Fibroblast of villous mesenchyme (primary cell): ENCODE measurements at regions not wholly inside any gene's neighbourhood (a gene's known extent, or its start where the extent isn't known, plus 50 kb on each side); places are given as distances from the start of the nearest gene placed in this dataset.

Experiments
- DNase-seq: peaks from one replicate; pipeline ENCODE4 v3.0.0-alpha.2; 2010; ENCODE audit warnings: low read depth
- H3K4me3 ChIP-seq: 2 replicates; pipeline ENCODE4 v1.5.1; 2011; ENCODE audit warnings: low read depth, mild to moderate bottlenecking, low read length
- CTCF ChIP-seq: IDR thresholded peaks from 2 replicates; pipeline ENCODE4 v1.5.1; 2012; ENCODE audit warnings: low read depth, mild to moderate bottlenecking, low read length; ENCODE audit not compliant: insufficient read depth

- no peak for TF ChIP-seq CTCF
- no peak for DNase-seq
- H3K4me3 ChIP-seq, result no peak overlapping the region
Measured at GRCh38 chr5:42284584-42284983, 138.7 kb upstream of the GHR start.

GRCh38 chr5:42285230-42285629, 138.0 kb upstream of the GHR start:
- no peak for TF ChIP-seq CTCF
- no peak overlapping the region for H3K4me3 ChIP-seq
- no peak for DNase-seq

GRCh38 chr5:42300496-42300895, 122.7 kb upstream of the GHR start:
- no peak for TF ChIP-seq CTCF
- no peak for DNase-seq
- H3K4me3 ChIP-seq, result no peak overlapping the region

- TF ChIP-seq CTCF, result no peak
- H3K4me3 ChIP-seq, result no peak overlapping the region
- DNase-seq, result no peak
Measured at GRCh38 chr5:42301349-42301748, 121.9 kb upstream of the GHR start.

GRCh38 chr5:42302186-42302585, 121.1 kb upstream of the GHR start:
- no peak overlapping the region for H3K4me3 ChIP-seq
- no peak for DNase-seq
- TF ChIP-seq CTCF, result no peak

GRCh38 chr5:42306287-42306686, 117.0 kb upstream of the GHR start:
- no peak overlapping the region for H3K4me3 ChIP-seq
- TF ChIP-seq CTCF, result no peak
- no peak for DNase-seq

GRCh38 chr5:42309865-42310264, 113.4 kb upstream of the GHR start:
- H3K4me3 ChIP-seq, result no peak overlapping the region
- no peak for TF ChIP-seq CTCF
- no peak for DNase-seq
